ENCODE measurements at regions not wholly inside any gene's neighbourhood (a gene's known extent, or its start where the extent isn't known, plus 50 kb on each side); places are given as distances from the start of the nearest gene placed in this dataset.

DNA sequence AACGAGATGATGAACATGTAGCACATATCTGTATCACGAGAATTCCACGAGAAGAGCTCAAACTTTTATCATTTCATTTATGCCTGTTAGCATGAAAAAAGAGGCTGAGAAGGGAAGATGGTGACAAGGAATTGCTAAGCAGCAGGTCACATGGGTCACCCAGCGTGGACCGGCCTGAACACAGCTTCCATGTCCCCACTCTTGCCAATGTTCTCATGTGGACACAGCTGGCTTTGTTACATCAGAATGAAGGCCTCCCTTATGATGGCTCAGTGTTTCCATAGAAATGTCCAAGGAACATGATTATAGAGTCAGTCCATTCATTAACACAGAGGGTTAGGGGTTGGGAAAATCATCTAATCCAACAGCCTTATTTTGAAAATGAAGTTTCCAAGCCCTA is 215.4 kb downstream of the CMPK2 start:
- no peak for TF ChIP-seq SUZ12 (IDR thresholded peaks at IDR 0.05; ENCODE audit: extremely low read depth, insufficient read depth, insufficient read length)
- no peak for TF ChIP-seq ZNF274 (IDR thresholded peaks at IDR 0.05; ENCODE audit: low read depth, low read length)
- no peak for TF ChIP-seq YY1 (IDR thresholded peaks at IDR 0.05; ENCODE audit: insufficient read depth, insufficient read length)

Data from NT2/D1 (cell line).